LoVo (cell line): ENCODE measurements at regions not wholly inside any gene's neighbourhood (a gene's known extent, or its start where the extent isn't known, plus 50 kb on each side); places are given as distances from the start of the nearest gene placed in this dataset.

ENCODE experiments used
- DNase-seq: peaks from one replicate; pipeline ENCODE4 v3.0.0-alpha.2; 2016; ENCODE audit warnings: low spot score

DNA sequence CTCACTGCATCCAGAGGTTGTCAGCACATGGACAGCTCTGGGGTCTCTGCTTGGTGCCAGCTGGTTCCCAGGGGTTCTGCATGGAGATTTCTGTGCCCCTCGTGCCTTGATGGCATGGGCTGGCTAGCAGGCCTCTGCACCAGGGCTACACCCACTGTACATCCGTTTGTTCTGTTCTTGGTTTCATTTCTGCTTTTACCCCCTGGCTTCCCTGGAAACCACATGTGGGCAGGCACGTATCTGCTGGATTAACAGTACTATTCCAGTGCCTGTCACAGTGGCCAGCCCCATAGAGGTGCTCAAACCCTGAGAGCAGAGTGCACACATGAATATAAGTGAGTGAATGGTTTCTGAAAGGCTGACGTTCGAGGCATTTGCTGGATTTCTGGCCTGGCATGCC, 207.2 kb upstream of the GPR26 start:
- no peak for DNase-seq

DNA sequence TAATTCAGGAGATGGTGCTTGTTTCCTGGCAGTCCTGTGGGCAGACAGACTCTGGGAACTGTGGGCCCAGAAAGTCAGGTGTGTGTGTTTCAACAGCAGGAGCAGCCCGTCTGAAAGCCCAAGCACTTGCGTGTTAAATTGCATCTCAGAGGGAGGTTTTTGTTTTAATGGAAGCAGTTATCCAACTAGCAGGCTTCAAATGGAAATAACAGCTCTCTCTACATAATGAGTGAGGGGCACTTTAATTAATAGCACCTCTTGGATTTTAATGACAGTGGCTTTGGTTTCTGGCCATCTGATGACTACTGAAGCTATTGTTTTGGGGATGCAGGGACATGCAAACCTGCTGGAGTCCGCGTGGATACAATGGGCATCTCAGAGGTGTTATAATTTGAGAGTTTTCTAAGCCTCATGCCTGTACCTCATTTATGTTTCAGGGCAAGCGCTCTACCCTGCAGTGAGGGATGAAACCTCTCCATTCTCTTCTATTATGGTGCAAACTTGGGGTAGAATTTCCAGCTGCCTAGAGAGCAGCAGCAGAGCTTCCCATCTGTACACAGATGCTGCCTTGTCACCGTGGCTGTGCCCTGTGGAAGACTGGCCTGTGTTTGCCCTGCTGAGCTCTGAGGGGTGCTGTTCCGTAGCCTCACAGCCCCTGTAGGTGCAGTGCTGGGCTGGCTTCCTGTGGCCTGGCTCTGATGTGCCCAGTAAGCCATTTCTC, 206.6 kb upstream of the GPR26 start:
- DNase-seq = no peak

DNA sequence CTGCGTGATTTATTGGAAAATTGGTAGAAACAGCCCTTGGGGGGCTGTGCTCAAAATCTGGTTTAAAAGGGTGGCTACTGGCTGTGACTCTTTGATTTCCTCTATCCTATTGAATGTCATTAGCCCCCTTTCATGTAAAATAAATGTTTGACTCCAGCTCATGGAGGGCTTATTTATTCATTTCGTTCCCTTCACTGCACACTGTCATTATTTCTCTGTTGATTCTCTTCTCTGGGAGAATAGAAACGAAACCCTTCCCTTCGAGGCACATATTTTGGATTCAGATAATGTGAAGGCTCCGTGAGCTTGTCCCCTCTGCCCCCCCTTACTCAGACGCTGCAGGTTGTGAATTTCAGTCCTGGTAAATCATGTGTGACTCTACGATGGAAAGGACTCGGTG, 203.9 kb upstream of the GPR26 start:
- DNase-seq = no peak

DNA sequence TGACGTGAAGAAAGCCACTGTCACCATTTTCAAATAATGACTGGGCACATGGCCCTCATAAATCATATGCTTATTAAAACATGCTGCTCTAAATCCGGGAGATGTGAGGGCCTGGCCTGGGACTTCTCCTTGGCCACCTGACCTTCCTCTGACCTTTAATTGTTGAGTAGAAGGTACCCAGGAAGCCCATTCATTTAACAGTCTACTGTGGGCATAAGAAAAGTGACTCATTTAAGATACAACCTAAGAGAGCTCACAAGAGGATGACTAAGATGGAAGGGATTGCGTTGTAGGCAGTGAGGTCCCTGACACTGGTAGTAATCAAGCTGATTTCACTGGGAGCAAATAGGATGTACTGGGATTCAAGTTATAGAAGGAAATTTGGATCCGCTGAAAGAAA, 203.4 kb upstream of the GPR26 start:
- no peak for DNase-seq

DNA sequence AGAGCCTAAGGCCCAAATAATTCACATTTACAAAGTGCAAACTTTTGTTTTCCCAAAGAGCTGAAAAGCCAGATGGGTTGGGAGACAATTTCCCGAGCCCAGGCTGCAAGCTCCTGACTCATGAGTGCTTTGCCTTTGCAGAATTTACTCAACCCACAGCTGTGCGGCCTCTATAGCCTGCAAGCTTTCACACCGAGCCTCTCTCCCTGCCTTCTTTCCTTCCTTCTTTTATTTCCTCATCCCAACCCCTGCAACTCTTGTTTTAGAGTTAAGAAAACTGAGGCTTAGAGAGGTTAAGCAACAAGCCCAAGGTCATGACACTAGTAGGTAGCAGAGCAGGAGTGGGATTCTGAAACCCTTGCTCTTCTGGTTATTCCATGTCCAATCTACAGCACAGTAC, 203.0 kb upstream of the GPR26 start:
- DNase-seq = no peak

DNA sequence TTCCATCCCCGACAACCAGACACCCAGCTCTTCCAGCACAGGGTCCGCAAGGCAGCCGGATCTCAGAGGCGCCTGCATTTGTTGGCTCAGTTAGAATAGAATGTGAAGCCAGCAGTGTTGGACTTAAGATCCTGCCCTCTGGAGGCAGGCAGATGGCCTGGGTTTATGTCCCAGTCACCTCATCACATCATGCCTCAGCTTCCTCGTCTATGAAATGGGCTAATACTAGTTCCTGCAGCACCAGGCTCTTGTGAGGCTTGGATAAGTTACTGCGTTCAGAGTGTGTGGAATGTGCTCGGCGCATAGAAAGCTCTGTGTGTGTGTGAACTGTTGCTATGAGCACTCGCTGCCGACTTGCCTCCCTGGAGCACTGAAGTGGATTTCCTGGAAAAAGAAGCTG, 202.5 kb upstream of the GPR26 start:
- DNase-seq = no peak

DNA sequence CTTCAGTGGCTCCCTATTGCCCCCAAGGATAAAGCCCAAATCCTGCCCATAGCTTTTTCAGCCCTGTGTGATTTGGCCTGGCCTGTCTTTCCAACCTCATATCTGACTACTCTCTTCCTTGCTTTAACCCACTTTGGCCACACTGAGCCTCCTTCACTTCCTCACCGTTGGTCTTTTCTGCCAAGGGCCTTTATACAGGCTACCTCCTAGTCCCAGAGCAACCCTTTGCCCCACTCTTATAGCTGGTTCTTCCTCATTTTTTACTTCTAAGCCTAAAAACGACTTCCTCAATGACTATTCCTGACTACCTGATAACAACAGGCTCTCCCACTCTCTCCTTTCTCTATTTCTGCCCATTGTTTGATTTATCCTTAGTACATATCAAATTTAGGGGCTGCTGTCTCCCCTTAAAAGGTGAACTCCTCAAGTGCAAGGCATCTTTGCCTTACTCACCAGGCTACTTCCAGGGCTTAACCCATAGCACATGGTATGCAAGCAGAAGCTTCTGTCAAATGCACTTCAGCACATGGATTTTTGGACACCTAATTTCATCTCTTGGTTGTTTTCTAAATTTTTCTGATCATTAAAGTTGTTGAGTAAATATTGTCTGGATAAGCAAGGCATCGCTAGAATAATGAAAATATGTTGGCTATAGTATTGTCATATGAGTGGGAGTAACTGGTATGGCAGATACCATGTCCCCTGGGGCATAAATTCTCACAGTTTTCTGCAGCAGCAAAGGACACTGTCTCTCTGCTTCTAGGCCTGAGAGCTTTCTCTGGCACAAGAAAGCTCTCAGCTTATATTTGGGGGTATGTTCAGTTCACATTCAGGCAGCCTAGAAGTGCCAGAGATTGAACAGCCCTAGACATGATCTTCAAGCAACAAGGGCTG, 201.5 kb upstream of the GPR26 start:
- DNase-seq = no peak

DNA sequence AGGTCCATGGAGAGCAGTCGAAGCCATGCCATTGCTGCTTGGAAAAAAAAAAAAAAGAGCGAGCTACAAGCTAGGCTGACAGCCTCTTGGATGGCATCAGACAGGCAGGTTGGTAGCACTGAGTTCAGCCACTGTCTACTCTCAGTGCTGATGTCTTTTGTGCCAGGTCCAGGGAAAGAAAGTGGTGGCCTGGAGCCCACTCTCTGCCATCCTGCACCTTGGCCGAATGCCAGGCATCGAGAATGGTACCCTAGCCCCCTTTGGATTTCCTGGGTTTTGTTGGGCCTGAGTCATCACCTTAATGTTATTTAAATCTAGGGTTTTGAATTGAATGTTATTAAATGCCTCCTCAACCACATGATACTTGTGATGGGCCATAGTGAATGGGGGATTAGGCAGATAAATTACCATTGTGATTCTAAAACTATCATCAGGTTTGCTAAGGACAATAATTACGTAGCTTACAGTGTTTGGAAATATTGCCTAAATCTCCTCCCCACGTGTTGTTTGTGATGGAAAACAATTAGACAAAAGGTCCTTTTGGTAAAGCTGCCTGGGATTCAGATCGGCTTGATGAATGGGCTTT, 195.7 kb upstream of the GPR26 start:
- DNase-seq = no peak

DNA sequence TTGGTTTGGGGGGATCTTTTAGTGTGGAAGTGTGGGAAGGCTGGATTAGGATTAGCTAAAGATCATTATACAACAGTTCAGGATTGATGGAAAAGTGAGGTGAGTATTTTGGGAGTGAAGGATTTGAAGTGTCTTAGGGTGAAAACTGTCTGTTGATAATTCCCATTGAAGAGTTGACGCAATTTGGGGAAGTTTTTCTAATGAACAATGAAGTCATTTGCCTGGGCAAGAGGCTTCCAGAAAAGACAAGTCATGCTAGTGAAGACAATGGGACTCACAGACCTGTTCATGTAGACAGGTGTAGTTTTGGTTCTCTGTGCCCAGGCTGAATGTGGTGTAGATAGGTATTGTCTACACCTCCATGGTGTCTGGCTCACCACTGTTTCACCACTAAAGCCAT, 194.3 kb upstream of the GPR26 start:
- no peak for DNase-seq

DNA sequence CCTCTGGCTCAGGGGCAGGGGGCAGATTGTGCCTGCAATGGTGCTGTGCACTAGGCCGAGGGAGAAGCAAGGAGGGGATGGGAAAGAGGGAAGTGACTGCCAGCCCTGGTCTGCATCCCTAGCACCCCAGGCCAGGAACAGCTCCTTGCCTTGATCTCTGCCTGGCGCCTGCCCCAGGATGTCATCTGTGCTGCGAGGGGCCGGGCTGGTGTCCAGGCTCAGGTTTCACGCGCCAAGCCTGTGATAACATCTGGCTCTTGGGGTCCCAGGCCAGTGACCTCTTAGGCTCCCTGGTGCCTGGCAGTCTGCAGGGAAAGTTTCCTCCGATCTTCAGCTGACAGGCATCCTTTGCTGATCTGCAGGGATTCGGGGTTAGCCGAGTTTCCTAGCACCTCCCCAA, 193.5 kb upstream of the GPR26 start:
- DNase-seq = no peak

DNA sequence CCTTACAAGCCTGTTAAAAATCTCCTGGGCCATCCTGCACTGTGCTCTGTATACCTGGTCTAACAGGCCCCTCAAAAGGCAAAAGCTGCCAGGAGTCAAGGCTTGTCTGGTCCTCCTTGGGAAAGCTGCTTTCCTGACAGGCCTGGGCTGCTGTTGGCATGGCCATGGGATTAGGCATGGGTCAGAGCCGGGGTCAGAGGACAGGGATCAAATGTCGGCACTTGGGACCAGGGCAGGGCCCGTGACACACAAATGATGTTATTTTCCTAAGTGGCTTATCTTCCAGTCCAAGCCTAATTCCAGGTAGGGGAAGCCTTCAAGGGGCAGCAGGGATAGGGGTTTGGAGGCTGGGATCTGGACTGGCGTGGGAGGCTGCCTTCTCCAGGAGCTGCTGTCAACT, 191.5 kb upstream of the GPR26 start:
- DNase-seq = no peak

DNA sequence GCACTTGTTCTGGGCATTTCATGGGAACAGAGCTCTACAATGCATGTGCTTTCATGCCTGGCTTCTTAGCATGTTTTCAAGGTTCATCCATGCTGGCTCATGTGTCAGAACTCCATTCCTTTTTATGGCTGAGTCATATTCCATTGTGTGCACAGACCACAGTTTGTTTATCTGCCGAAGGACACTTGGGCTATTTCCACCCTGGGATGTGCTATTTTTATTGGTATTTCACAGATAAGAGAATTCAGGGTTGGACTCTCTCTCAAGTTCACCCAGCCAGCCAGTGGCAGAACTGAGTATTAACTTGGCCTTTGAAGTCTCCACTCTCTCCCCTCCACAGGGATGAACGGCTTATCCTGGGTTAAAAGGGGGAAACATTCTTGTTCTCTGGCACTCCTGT, 190.7 kb upstream of the GPR26 start:
- no peak for DNase-seq

DNA sequence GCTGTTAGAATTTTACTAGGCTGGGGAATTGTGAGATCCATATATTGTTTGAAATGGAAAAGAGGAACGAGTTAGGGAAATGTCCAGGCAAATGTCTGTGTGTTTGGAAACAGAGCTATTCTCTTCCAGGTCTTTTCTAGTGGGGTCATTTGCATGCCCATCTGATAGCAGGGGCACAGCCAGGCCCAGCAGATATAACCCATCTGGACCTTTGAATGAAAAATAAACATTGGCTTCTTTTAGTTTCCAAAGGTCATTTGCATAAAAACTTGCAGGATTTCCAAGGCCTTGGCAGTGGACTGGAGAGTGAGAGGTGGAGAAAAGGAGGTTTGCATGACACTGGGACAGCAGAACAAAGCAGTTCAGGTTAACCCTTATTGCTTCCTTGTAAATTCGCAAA, 188.0 kb upstream of the GPR26 start:
- DNase-seq = no peak

DNA sequence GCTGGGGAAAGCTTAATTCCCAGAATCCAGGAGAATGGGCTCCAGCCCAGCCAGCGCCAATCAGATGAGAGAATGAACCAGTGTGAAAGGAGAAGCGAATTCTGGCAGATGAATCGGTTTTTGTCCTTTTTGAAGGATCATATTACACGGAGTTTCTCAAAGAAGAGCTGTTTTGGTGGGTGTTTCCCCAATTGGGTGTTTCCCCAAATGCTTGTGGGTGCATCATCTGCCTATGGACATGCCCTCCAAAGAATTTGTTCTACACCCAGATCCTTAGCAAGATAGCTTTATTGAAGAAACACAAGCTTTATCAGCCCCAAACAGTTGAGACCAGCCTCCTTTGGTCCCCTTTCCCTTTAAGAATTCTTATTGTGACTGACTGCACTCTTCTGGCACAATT, 186.5 kb upstream of the GPR26 start:
- DNase-seq = no peak

DNA sequence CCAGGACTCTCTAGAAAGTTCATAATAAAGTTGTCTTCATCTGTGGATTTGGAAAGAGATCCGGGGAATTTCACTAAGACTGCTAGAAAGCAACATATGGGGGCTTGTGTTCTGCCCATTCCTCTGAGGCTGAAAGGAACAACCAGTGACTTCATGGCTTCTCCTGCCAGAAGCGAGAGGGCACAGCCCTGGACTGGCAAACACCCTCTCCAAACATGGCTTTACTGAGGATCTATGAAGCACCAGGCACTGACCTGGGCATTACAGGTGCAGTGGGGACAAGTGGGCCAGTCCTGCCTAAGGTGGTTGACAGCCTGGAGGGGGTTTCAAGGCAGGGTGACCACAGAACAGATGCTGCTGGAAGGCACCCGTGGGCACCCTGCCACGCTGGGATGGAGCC, 185.8 kb upstream of the GPR26 start:
- no peak for DNase-seq

DNA sequence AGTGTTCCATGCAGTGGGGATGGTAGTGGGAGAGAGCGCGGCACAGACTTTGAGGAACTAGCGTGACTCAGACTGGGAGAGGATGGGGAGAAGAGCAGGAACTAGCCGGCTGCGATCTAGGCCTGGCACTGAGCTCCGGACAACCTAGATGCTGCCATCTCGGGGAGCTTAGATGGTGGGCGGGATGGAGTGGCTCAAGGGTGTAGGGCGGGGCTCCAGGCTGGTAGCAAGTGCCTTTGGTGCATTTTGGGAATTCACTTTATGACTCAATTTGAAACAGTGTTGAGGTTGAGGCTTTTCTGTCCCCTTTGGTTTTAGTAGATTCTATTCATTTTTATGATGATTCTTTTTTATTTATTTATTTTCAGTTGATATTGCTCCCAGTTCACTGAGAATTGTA, 185.3 kb upstream of the GPR26 start:
- DNase-seq = no peak

DNA sequence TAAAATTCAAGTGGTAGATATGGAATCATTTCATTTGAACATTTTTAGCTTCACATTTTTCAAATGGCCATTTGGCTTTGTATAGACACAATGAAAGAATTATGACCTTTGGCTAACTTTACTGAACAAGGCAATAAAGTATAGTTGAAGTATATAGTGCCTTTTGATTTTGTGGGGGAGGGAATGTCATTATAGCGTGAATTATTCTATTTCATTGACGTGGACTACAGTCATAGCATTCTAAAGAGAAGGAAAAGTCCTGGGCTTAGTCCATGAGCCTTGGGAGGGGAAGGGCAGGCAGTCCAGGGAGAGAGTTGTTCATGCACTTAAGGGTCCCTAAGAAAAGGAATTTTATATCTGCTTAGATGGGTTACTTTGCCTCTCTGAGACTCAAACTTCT, 181.4 kb upstream of the GPR26 start:
- no peak for DNase-seq

DNA sequence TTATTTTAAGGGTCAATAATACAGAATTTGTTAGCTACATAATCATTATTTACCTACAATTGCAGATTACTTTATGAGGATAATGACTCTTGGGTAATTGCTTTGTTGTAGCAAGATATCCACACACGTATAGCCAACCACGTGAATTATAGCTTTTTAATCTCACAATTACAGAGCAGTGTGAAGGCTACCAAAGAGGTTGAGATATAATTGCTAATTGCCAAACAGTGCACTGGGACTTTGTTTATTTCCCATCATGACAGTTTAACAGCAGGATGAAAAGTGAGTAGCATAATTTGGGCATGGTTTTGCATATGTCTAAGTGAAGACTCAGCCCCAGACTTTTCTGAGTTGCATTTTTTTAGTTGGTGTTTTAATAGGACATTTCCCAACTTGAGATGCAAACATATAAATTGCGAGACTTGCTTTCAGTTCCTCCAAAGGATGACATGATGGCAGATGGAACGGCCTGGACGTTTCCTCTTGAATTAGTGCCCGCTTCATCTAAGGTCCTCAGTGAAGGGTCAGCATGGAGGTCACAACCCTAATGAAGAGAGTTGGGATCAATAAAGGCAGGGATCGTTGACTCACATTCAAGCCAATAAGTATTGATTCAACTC, 180.7 kb upstream of the GPR26 start:
- DNase-seq = no peak

DNA sequence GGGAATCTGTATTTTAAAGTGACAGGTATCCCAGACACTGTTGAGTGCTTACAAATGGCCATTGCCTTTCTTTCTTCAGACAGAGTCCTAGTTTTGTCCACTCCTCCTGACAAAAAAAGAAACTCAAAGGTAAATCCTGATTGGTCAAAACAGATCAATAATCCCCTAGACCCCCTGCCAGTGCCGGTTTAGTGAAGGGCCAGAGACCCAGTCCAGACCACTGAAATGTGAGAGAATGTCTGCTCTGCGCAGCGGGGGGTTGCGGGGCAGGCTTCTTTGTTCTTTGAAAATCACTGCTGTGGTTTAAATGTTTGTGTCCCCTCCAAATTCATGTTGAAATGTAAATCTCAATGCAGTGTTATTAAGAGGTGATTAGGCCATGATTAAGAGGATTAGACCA, 177.7 kb upstream of the GPR26 start:
- no peak for DNase-seq

DNA sequence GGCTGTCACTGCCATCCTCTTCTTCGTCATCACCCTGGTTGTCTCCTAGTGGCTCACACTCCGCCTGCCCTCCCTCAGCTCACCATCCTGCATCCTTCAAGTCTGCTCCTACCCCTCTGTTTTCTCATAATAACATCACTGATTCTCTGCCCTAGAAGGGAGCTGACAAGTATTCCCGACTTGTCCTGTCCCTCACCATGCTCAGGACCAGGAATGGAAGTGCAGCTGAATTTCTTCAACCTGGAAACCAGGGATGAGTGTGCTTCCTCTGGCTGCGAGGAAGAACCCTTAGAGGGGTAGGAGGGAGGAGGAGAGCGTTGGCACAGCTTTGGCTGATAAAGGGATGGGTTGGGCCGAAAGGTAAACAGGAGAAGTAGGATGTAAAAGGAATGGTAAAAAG, 174.8 kb upstream of the GPR26 start:
- DNase-seq = no peak

DNA sequence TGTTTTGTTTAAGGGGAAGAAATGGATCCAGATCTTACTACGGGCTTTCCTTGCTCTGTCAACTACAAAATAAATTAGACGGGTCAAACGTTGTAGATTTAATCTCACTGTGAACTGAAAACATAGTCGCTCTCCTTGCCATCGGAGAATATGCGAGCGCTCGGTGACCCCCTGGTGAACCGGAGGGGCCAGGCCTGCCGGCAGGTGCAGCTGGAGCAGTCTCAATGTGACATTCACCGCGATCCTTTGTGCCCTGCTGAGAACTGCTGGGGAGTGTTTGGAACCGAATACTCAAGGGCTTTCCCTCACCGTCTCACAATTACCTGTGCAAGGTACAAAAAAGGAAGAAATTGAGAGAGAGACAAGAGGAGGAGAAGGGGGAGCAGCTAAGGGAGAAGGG, 174.1 kb upstream of the GPR26 start:
- DNase-seq = no peak

DNA sequence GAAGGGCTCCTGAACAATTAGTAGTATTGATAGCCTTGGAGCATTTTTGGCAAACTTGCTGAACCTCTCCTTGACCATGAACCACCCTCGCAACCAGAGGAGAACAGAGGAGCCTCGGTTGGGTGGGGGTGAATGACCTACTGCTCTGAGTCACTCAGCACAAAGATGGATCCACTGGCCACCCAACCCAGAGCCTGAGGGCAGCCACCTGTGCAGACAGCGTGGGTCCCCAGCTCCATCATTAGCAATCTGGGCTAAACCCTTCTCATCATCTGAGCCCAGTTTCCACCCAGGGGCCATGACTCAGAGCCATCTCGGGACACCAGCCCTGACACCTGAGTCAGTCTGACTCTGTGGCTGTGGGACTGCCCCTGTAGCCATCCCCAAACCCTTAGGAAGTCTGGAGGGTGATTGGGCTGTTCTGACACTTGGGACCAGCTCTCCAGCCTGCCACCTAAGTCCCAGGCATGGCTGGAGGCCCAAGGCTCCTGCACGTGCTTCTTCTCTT, 171.8 kb upstream of the GPR26 start:
- DNase-seq = no peak

DNA sequence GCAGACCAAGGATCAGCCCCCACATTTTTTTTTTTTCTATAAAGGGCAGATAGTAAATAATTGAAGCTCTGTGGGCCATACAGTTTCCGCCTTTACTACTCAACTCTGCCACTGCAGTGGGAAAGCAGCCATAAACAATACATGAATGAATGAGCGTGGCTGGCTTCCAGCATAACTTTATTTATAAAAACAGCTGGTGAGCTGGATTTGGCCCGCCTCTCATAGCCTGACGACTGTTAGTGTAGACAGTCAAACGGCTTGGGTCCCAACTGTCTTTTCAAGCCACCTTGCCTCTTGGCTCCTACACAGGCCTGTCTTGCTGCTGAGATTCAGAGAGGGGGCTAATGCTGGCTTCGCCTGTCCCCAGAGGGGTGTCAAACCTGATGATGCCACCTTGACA, 169.8 kb upstream of the GPR26 start:
- no peak for DNase-seq
